Esophagus muscularis mucosa (tissue), 4 donors: ENCODE measurements at regions not wholly inside any gene's neighbourhood (a gene's known extent, or its start where the extent isn't known, plus 50 kb on each side); places are given as distances from the start of the nearest gene placed in this dataset.

ENCODE experiments used
- EP300 ChIP-seq: sonication (generic); formaldehyde crosslinking; IDR thresholded peaks from one replicate; pipeline ENCODE4 v1.6.1; 2017; ENCODE audit warnings: antibody characterized with exemption
- POLR2A ChIP-seq: fragments of 450-650 bp; IDR thresholded peaks from one replicate; pipeline ENCODE4 v1.6.1; 2017; ENCODE audit warnings: antibody characterized with exemption, moderate library complexity, mild to moderate bottlenecking, low read depth
- TF ChIP-seq, protein P1 (sequence below), 3 experiments: fragments of 200-600 bp in 2 of 3; fragments of 450-650 bp in 1 of 3; sonication (generic) in 2 of 3; IDR thresholded peaks; one replicate each; pipeline ENCODE4 v1.5.1; 2017 to 2019; ENCODE audit warnings: antibody characterized with exemption in 3 of 3, mild to moderate bottlenecking in 2 of 3, moderate library complexity in 1 of 3

DNA sequence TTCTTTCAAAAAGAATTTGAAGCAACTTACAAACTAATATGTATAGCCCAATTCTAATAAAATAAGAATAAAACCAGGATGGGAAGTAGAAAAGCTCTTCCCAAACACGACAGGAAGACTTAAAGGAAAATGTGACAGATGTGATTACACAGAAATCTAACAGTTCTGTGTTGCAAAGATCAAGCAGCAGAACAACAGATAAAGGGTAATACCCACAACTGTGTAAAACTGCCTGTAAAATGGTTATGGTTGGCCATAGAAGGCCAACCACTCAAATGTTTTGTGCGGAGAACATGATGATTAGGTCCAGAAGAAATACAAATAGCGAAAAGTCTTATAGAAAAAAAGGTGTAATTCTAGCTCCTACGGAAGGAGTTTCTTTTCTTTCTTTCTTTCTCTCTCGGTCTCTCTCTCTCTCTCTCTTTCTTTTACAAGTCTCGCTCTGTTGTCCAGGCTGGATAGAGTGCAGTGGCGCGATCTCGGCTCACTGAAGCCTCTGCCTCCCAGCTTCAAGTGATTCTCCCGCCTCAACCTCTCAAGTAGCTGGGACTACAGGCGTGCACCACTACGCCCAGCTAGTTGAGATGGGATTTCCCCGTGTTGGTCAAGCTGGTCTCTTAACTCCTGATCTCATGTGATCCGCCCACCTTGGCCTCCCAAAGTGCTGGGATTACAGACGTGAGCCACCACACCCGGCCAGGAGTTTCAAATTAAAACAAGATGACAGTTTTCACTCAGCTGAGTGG is 128.5 kb downstream of the QRSL1 start:
- TF ChIP-seq POLR2A (no peak), EP300 (no peak)
- TF ChIP-seq, protein P1, sequence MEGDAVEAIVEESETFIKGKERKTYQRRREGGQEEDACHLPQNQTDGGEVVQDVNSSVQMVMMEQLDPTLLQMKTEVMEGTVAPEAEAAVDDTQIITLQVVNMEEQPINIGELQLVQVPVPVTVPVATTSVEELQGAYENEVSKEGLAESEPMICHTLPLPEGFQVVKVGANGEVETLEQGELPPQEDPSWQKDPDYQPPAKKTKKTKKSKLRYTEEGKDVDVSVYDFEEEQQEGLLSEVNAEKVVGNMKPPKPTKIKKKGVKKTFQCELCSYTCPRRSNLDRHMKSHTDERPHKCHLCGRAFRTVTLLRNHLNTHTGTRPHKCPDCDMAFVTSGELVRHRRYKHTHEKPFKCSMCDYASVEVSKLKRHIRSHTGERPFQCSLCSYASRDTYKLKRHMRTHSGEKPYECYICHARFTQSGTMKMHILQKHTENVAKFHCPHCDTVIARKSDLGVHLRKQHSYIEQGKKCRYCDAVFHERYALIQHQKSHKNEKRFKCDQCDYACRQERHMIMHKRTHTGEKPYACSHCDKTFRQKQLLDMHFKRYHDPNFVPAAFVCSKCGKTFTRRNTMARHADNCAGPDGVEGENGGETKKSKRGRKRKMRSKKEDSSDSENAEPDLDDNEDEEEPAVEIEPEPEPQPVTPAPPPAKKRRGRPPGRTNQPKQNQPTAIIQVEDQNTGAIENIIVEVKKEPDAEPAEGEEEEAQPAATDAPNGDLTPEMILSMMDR (IDR thresholded peaks at IDR 0.05): no peak
